OCI-LY3 (cell line): ENCODE measurements at regions not wholly inside any gene's neighbourhood (a gene's known extent, or its start where the extent isn't known, plus 50 kb on each side); places are given as distances from the start of the nearest gene placed in this dataset.

ENCODE experiments used
- H2AFZ ChIP-seq: fragments of 200-600, 300-600 bp; shearing (Covaris generic); 2 replicates; pipeline ENCODE4 v1.6.0; 2014; ENCODE audit warnings: antibody characterized with exemption, low read depth, low read length
- H3K27ac ChIP-seq: fragments of 200-600, 300-600 bp; sonication (generic); 2 replicates; pipeline ENCODE4 v1.5.1; 2014; ENCODE audit warnings: mild to moderate bottlenecking, low read length, moderate library complexity, mixed read lengths
- H3K27me3 ChIP-seq: fragments of 200-600, 300-600 bp; sonication (generic); 2 replicates; pipeline ENCODE4 v1.6.1; 2014; ENCODE audit warnings: low read depth, low read length, mixed read lengths
- H3K36me3 ChIP-seq: fragments of 200-600, 300-600 bp; sonication (generic); replicated peaks from 2 replicates; pipeline ENCODE3; 2014; ENCODE audit warnings: low read depth, low read length, mixed read lengths
- H3K4me1 ChIP-seq: fragments of 300-600, 200-600 bp; sonication (generic); 2 replicates; pipeline ENCODE4 v1.6.1; 2014; ENCODE audit warnings: low read length, mixed read lengths
- H3K4me2 ChIP-seq: fragments of 200-600, 300-600 bp; sonication (generic); 2 replicates; pipeline ENCODE4 v1.6.1; 2014; ENCODE audit warnings: low read length, mixed read lengths
- H3K4me3 ChIP-seq: fragments of 300-600, 200-600 bp; sonication (generic); 2 replicates; pipeline ENCODE4 v1.5.1; 2014; ENCODE audit warnings: antibody characterized with exemption, mild to moderate bottlenecking, low read length, moderate library complexity
- H3K79me2 ChIP-seq: fragments of 300-600, 200-600 bp; shearing (Covaris generic); 2 replicates; pipeline ENCODE4 v1.6.1; 2014; ENCODE audit warnings: mild to moderate bottlenecking, low read length, mixed read lengths
- H3K9ac ChIP-seq: fragments of 300-600, 200-600 bp; shearing (Covaris generic); 2 replicates; pipeline ENCODE4 v1.6.0; 2014; ENCODE audit warnings: mild to moderate bottlenecking, low read length, moderate library complexity
- H3K9me3 ChIP-seq: fragments of 200-600, 300-600 bp; shearing (Covaris generic); 2 replicates; pipeline ENCODE4 v1.6.1; 2014; ENCODE audit warnings: low read length, mixed read lengths; ENCODE audit not compliant: insufficient read depth
- H4K20me1 ChIP-seq: fragments of 200-600, 300-600 bp; sonication (generic); 2 replicates; pipeline ENCODE4 v1.6.1; 2016; ENCODE audit warnings: low read length, mixed read lengths; ENCODE audit not compliant: insufficient read depth
- EZH2phosphoT487 ChIP-seq: fragments of 200-600 bp; shearing (Covaris generic); IDR thresholded peaks from 2 replicates; pipeline ENCODE4 v1.6.1; 2018; ENCODE audit warnings: antibody characterized with exemption, mixed run types, low read depth
- TF ChIP-seq, protein P1 (sequence below): fragments of 200-600, 300-600 bp; sonication (generic); IDR thresholded peaks from 2 replicates; pipeline ENCODE4 v1.5.1; 2014; ENCODE audit warnings: antibody characterized with exemption, low read length, low read depth

DNA sequence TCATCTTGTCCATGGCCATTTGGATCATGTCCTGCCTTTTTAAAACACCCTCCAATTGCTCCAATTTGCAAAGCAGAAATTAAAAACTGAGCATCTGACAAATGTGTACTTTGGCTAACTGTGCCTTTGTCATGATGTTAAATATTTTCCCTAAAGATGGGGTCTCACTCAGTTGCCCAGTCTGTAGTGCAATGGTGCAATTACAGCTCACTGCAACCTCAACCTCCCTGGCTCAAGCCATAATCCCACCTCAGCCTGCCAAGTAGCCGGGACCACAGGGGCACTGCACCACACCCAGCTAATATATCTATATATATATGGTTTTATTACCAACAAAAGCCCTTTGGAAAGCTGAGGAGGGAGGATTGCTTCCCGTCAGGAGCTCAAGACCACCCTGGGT lies 782.7 kb downstream of the UQCRFS1 start:
- Histone ChIP-seq H3K4me3 (no peak overlapping the region), H3K27ac (no peak overlapping the region), H3K4me2 (no peak overlapping the region), H3K9me3 (no peaks in the 10 kb centered on the region), H3K4me1 (peaks cover 15% of the 10 kb centered on the region), H3K36me3 (no peaks in the 10 kb centered on the region), H4K20me1 (no peaks in the 10 kb centered on the region), H3K27me3 (no peaks in the 10 kb centered on the region), H2AFZ (no peak overlapping the region), H3K79me2 (no peaks in the 10 kb centered on the region), H3K9ac (no peak overlapping the region)
- no peak for TF ChIP-seq EZH2phosphoT487
- TF ChIP-seq, protein P1, sequence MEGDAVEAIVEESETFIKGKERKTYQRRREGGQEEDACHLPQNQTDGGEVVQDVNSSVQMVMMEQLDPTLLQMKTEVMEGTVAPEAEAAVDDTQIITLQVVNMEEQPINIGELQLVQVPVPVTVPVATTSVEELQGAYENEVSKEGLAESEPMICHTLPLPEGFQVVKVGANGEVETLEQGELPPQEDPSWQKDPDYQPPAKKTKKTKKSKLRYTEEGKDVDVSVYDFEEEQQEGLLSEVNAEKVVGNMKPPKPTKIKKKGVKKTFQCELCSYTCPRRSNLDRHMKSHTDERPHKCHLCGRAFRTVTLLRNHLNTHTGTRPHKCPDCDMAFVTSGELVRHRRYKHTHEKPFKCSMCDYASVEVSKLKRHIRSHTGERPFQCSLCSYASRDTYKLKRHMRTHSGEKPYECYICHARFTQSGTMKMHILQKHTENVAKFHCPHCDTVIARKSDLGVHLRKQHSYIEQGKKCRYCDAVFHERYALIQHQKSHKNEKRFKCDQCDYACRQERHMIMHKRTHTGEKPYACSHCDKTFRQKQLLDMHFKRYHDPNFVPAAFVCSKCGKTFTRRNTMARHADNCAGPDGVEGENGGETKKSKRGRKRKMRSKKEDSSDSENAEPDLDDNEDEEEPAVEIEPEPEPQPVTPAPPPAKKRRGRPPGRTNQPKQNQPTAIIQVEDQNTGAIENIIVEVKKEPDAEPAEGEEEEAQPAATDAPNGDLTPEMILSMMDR = no peak

- Histone ChIP-seq H3K4me2 (peak overlapping the region; percentile 12; the same call in 1 of the 2 replicates), H3K36me3 (no peaks in the 10 kb centered on the region), H3K27ac (no peak overlapping the region), H4K20me1 (no peaks in the 10 kb centered on the region), H2AFZ (no peak overlapping the region), H3K9ac (no peak overlapping the region), H3K79me2 (no peaks in the 10 kb centered on the region), H3K4me1 (peaks cover 15% of the 10 kb centered on the region), H3K4me3 (no peak overlapping the region), H3K27me3 (no peaks in the 10 kb centered on the region), H3K9me3 (no peaks in the 10 kb centered on the region)
- TF ChIP-seq, protein P1 = no peak
- no peak for TF ChIP-seq EZH2phosphoT487
Measured at GRCh38 chr19:28429356-28429755, 783.6 kb downstream of the UQCRFS1 start.

- no peaks in the 10 kb centered on the region for H3K79me2 ChIP-seq
- no peaks in the 10 kb centered on the region for H3K36me3 ChIP-seq
- H2AFZ ChIP-seq = no peak overlapping the region
- no peaks in the 10 kb centered on the region for H3K9me3 ChIP-seq
- H3K4me2 ChIP-seq = peak overlapping the region; percentile 12; the same call in 1 of the 2 replicates
- H3K9ac ChIP-seq = no peak overlapping the region
- H4K20me1 ChIP-seq = no peaks in the 10 kb centered on the region
- H3K4me1 ChIP-seq = peaks cover 15% of the 10 kb centered on the region
- H3K4me3 ChIP-seq = no peak overlapping the region
- no peak overlapping the region for H3K27ac ChIP-seq
- no peak for TF ChIP-seq EZH2phosphoT487
- TF ChIP-seq, protein P1 = no peak
- no peaks in the 10 kb centered on the region for H3K27me3 ChIP-seq
Measured at GRCh38 chr19:28428663-28429348, 784.1 kb downstream of the UQCRFS1 start.

DNA sequence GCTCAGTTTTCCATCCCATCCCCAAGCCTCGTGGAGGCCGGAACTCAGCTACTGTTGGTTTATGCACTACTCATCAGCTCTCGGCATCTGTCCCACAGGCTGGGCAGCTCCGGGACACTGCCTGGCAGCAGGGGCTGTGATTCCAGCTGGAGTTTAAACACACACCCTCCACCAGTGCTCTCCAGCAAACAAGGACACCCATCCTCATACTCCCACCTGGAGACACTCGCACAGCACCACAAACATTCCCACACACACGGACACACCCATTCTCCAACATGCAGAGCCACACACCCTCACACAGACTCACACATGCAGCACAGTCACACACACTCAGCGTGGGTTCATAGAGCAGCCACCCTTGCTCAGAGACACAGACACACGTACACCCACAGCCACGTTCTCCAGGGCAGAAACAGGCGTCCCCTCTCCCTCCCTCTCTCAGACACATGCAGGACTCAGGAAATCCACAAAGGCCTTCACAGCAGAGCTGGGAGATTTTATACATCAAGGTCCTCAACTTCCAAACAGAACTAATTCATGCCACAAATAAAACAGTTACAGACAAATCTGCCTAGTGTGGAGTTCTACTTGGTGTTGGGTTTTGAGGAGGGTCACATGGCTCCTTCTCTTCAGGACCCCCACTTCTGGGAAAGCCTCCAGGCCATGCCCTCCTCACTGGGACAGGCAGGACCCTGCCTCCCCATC lies 785.4 kb downstream of the UQCRFS1 start:
- Histone ChIP-seq H2AFZ (no peak overlapping the region), H3K36me3 (no peaks in the 10 kb centered on the region), H4K20me1 (no peaks in the 10 kb centered on the region), H3K4me2 (no peak overlapping the region), H3K4me3 (no peak overlapping the region), H3K27me3 (no peaks in the 10 kb centered on the region), H3K4me1 (peaks cover 15% of the 10 kb centered on the region), H3K79me2 (no peaks in the 10 kb centered on the region), H3K9me3 (no peaks in the 10 kb centered on the region), H3K27ac (no peak overlapping the region), H3K9ac (no peak overlapping the region)
- TF ChIP-seq, protein P1 = no peak
- no peak for TF ChIP-seq EZH2phosphoT487
